IMR-90 (cell line): ENCODE measurements at regions not wholly inside any gene's neighbourhood (a gene's known extent, or its start where the extent isn't known, plus 50 kb on each side); places are given as distances from the start of the nearest gene placed in this dataset.

Experiments used
- ATAC-seq: fragments of 200-7000 bp; cut with Tn5 transposase; 2 replicates; pipeline ENCODE4 v1.9.1; 2020; ENCODE audit warnings: low read depth, mild to moderate bottlenecking, moderate library complexity
- BruUV-seq: library from RNA; stranded (reverse); fragments of 400-500 nt; replicated peaks from 2 replicates; lab custom pipeline; 2021; lab: Mats Ljungman, UMichigan
- CTCF ChIA-PET: fragments of 300-600 bp; formaldehyde crosslinking; extraction: SDS; loops from one replicate; lab custom pipeline; 2021; ENCODE audit warnings: antibody characterized with exemption; lab: Yijun Ruan, JAX
- POLR2A ChIA-PET: fragments of 300-600 bp; sonication (Branson Sonifier 250); formaldehyde crosslinking; loops from one replicate; lab custom pipeline; 2022; ENCODE audit warnings: antibody characterized with exemption; ENCODE audit not compliant: unreplicated experiment; lab: Charles Lee
- DNase-seq: peaks from one replicate; pipeline ENCODE4 v3.0.0; 2013
- H2AFZ ChIP-seq: replicated peaks from 2 replicates; pipeline ENCODE3; 2013; ENCODE audit warnings: low read length, mild to moderate bottlenecking; ENCODE audit not compliant: poor library complexity
- H2AK5ac ChIP-seq: 2 replicates; pipeline ENCODE4 v1.6.1; 2013; ENCODE audit warnings: low read depth, low read length, inconsistent platforms
- H2AK9ac ChIP-seq: replicated peaks from 2 replicates; pipeline ENCODE3; 2013; ENCODE audit warnings: mild to moderate bottlenecking, low read depth, low read length, moderate library complexity; ENCODE audit not compliant: poor library complexity
- H2BK120ac ChIP-seq: 2 replicates; pipeline ENCODE4 v1.6.1; 2013; ENCODE audit warnings: low read depth, low read length, inconsistent platforms
- H2BK15ac ChIP-seq: 3 replicates; pipeline ENCODE4 v1.6.1; 2013; ENCODE audit warnings: low read depth, low read length, inconsistent platforms
- H2BK20ac ChIP-seq: 2 replicates; pipeline ENCODE4 v1.6.1; 2013; ENCODE audit warnings: low read depth, mild to moderate bottlenecking, inconsistent platforms, low read length, moderate library complexity
- H2BK5ac ChIP-seq: 2 replicates; pipeline ENCODE4 v1.6.1; 2013; ENCODE audit warnings: mild to moderate bottlenecking, low read depth, low read length, inconsistent platforms; ENCODE audit not compliant: poor library complexity, severe bottlenecking
- H3K14ac ChIP-seq: replicated peaks from 2 replicates; pipeline ENCODE4 v1.6.1; 2013; ENCODE audit warnings: low read depth, low read length, inconsistent platforms
- H3K18ac ChIP-seq: 2 replicates; pipeline ENCODE4 v1.6.1; 2013; ENCODE audit warnings: low read depth, low read length, control low read depth
- H3K23ac ChIP-seq: 2 replicates; pipeline ENCODE4 v1.6.1; 2013; ENCODE audit warnings: low read depth, low read length, inconsistent platforms
- H3K27ac ChIP-seq: 2 replicates; pipeline ENCODE4 v1.5.1; 2013; ENCODE audit warnings: mild to moderate bottlenecking, control low read depth, low read length; ENCODE audit not compliant: insufficient read depth
- H3K27me3 ChIP-seq: 2 replicates; pipeline ENCODE4 v1.6.1; 2013; ENCODE audit warnings: low read length; ENCODE audit not compliant: control insufficient read depth, insufficient read depth
- H3K36me3 ChIP-seq: 2 replicates; pipeline ENCODE4 v1.6.1; 2013; ENCODE audit warnings: low read length, mixed read lengths; ENCODE audit not compliant: control insufficient read depth, insufficient read depth
- H3K4ac ChIP-seq: 2 replicates; pipeline ENCODE4 v1.6.1; 2013; ENCODE audit warnings: low read depth, low read length, inconsistent platforms
- H3K4me1 ChIP-seq: 2 replicates; pipeline ENCODE4 v1.6.1; 2013; ENCODE audit warnings: low read length, mixed read lengths; ENCODE audit not compliant: control insufficient read depth, insufficient read depth
- H3K4me2 ChIP-seq: 2 replicates; pipeline ENCODE4 v1.6.1; 2013; ENCODE audit warnings: low read depth, mild to moderate bottlenecking, control low read depth, low read length, moderate library complexity
- H3K4me3 ChIP-seq: 2 replicates; pipeline ENCODE4 v1.5.1; 2013; ENCODE audit warnings: low read depth, mild to moderate bottlenecking, control low read depth, low read length, moderate library complexity; ENCODE audit not compliant: insufficient read depth
- H3K56ac ChIP-seq: 2 replicates; pipeline ENCODE4 v1.6.1; 2013; ENCODE audit warnings: low read length, inconsistent platforms; ENCODE audit not compliant: insufficient read depth; ENCODE audit errors: extremely low read depth
- H3K79me1 ChIP-seq, 2 experiments: 2 replicates each; pipeline ENCODE4 v1.6.1; 2013; ENCODE audit warnings: low read length in 2 of 2, inconsistent platforms in 1 of 2, low read depth in 1 of 2
- H3K9ac ChIP-seq: 2 replicates; pipeline ENCODE4 v1.6.1; 2013; ENCODE audit warnings: low read depth, low read length, control low read depth
- H3K9me1 ChIP-seq: 2 replicates; pipeline ENCODE4 v1.6.1; 2013; ENCODE audit warnings: low read length, inconsistent platforms; ENCODE audit not compliant: insufficient read depth
- H3K9me3 ChIP-seq: 2 replicates; pipeline ENCODE4 v1.6.1; 2013; ENCODE audit warnings: low read length; ENCODE audit not compliant: control insufficient read depth, insufficient read depth
- H4K20me1 ChIP-seq: 2 replicates; pipeline ENCODE4 v1.6.1; 2013; ENCODE audit warnings: low read length, inconsistent platforms; ENCODE audit not compliant: insufficient read depth
- H4K5ac ChIP-seq: 2 replicates; pipeline ENCODE4 v1.6.1; 2013; ENCODE audit warnings: mild to moderate bottlenecking, low read depth, low read length, control low read depth
- H4K8ac ChIP-seq, 2 experiments: 2 replicates each; pipeline ENCODE4 v1.6.1; 2013; ENCODE audit warnings: low read depth in 2 of 2, low read length in 2 of 2, control low read depth in 1 of 2, inconsistent platforms in 1 of 2
- H4K91ac ChIP-seq: 2 replicates; pipeline ENCODE4 v1.6.1; 2013; ENCODE audit warnings: low read depth, low read length, inconsistent platforms; ENCODE audit not compliant: insufficient read depth
- BHLHE40 ChIP-seq: fragments of 150-350 bp; IDR thresholded peaks from 2 replicates; pipeline ENCODE4 v1.6.1; 2016; ENCODE audit warnings: mild to moderate bottlenecking, low read depth, low read length
- CEBPB ChIP-seq: IDR thresholded peaks from 2 replicates; pipeline ENCODE4 v1.6.1; 2012; ENCODE audit warnings: low read depth, low read length, improper control_type of control experiment
- CHD1 ChIP-seq: IDR thresholded peaks from 2 replicates; pipeline ENCODE4 v1.6.1; 2012; ENCODE audit warnings: low read depth, low read length, improper control_type of control experiment
- CTCF ChIP-seq: conservative IDR thresholded peaks from 2 replicates; pipeline ENCODE4 v1.5.1; 2012; ENCODE audit warnings: mild to moderate bottlenecking, low read depth, low read length, improper control_type of control experiment
- ELK1 ChIP-seq: fragments of 150-350 bp; IDR thresholded peaks from 2 replicates; pipeline ENCODE4 v1.6.1; 2016; ENCODE audit warnings: low read depth, mild to moderate bottlenecking, low read length, moderate library complexity, borderline replicate concordance
- FOS ChIP-seq: fragments of 150-350 bp; IDR thresholded peaks from 2 replicates; pipeline ENCODE4 v1.6.1; 2016; ENCODE audit warnings: low read depth, low read length
- MAFK ChIP-seq: IDR thresholded peaks from 2 replicates; pipeline ENCODE4 v1.6.1; 2012; ENCODE audit warnings: low read depth, low read length, improper control_type of control experiment
- MAZ ChIP-seq: IDR thresholded peaks from 2 replicates; pipeline ENCODE4 v1.6.1; 2012; ENCODE audit warnings: low read depth, mild to moderate bottlenecking, low read length, improper control_type of control experiment, moderate library complexity, borderline replicate concordance
- MXI1 ChIP-seq: IDR thresholded peaks from 2 replicates; pipeline ENCODE4 v1.6.1; 2012; ENCODE audit warnings: low read depth, mild to moderate bottlenecking, low read length, moderate library complexity, borderline replicate concordance
- NFE2L2 ChIP-seq: fragments of 150-350 bp; IDR thresholded peaks from 2 replicates; pipeline ENCODE4 v1.6.1; 2016; ENCODE audit warnings: low read depth, mild to moderate bottlenecking, low read length
- POLR2A ChIP-seq: IDR thresholded peaks from 2 replicates; pipeline ENCODE4 v1.6.1; 2012; ENCODE audit warnings: mild to moderate bottlenecking, low read depth, low read length
- RAD21 ChIP-seq: IDR thresholded peaks from 2 replicates; pipeline ENCODE4 v1.6.1; 2012; ENCODE audit warnings: low read length, improper control_type of control experiment
- RCOR1 ChIP-seq: IDR thresholded peaks from 2 replicates; pipeline ENCODE4 v1.6.1; 2012; ENCODE audit warnings: mild to moderate bottlenecking, low read length, improper control_type of control experiment; ENCODE audit not compliant: insufficient replicate concordance
- SMC3 ChIP-seq: fragments of 150-350 bp; IDR thresholded peaks from 2 replicates; pipeline ENCODE4 v1.6.1; 2016; ENCODE audit warnings: low read depth, mild to moderate bottlenecking, antibody characterized with exemption, low read length, moderate library complexity
- USF2 ChIP-seq: fragments of 150-350 bp; IDR thresholded peaks from 2 replicates; pipeline ENCODE4 v1.6.1; 2017; ENCODE audit warnings: mild to moderate bottlenecking, antibody characterized with exemption, low read length, low read depth
- WGBS, 2 experiments: methylation state at CpG; one replicate each; pipeline versions ENCODE4 v1.1.5 to v1.1.7; 2013; ENCODE audit warnings: missing lambda C conversion rate in 2 of 2; ENCODE audit not compliant: insufficient read length in 1 of 2; ENCODE audit errors: extremely low coverage in 2 of 2; 5-methylcytosine and 5-hydroxymethylcytosine counted together
- dilution Hi-C: fragments of 300-500 bp; cut with HindIII; formaldehyde crosslinking; loops from one replicate; pipeline ENCODE4 v1.14.3; 2018; ENCODE audit warnings: low sequenced_read_pairs; ENCODE audit not compliant: unreplicated experiment
- in situ Hi-C: fragments of 300-500 bp; cut with MboI; formaldehyde crosslinking; loops from 3 replicates; pipeline ENCODE4 v1.14.3; 2019; ENCODE audit warnings: low sequenced_read_pairs, inconsistent platforms, mixed read lengths
- intact Hi-C: fragments of 100-400 bp; cut with micrococcal nuclease; formaldehyde crosslinking; loops from 2 replicates; pipeline ENCODE4 v1.10.0; 2022

GRCh38 chr9:7325995-7326394 is 473.6 kb downstream of the DMAC1 start:
- no peak overlapping the region for H3K27ac ChIP-seq
- H3K4ac ChIP-seq, result no peak overlapping the region
- H3K79me1 ChIP-seq, result no peaks in the 10 kb centered on the region
- ATAC-seq (no peak), DNase-seq (no peak)
- no peaks in the 10 kb centered on the region for H4K20me1 ChIP-seq
- no peaks in the 10 kb centered on the region for H3K9me1 ChIP-seq
- H3K18ac ChIP-seq, result no peak overlapping the region; the same call in 1 of the 2 replicates
- no peaks in the 10 kb centered on the region for H3K9me3 ChIP-seq
- no peak overlapping the region for H3K9ac ChIP-seq
- H4K91ac ChIP-seq, result no peak overlapping the region
- H3K14ac ChIP-seq, result no peak overlapping the region
- no peak overlapping the region for H2BK120ac ChIP-seq
- in situ Hi-C loops (no loop called here), dilution Hi-C loops (no loop called here), intact Hi-C loops (no loop called here)
- H3K36me3 ChIP-seq, result no peaks in the 10 kb centered on the region
- ChIA-PET CTCF (no interaction called here), POLR2A (no interaction called here)
- H3K4me2 ChIP-seq, result no peak overlapping the region
- no peaks in the 10 kb centered on the region for H3K27me3 ChIP-seq
- H4K5ac ChIP-seq, result no peak overlapping the region
- no CpG with 5 or more reads among the region's 1 CpG for WGBS, 2 experiments
- no peak overlapping the region for H4K8ac ChIP-seq
- TF ChIP-seq RCOR1, result no peak
- no peak for TF ChIP-seq FOS
- no peak for TF ChIP-seq NFE2L2
- TF ChIP-seq MAFK, result no peak
- TF ChIP-seq MAZ, result no peak
- TF ChIP-seq ELK1, result no peak
- no peak for TF ChIP-seq RAD21
- TF ChIP-seq BHLHE40, result no peak
- TF ChIP-seq POLR2A, result no peak
- TF ChIP-seq MXI1, result no peak
- TF ChIP-seq CEBPB, result no peak
- TF ChIP-seq SMC3, result no peak
- no peak for TF ChIP-seq CTCF
- TF ChIP-seq USF2, result no peak
- TF ChIP-seq CHD1, result no peak
- no peak overlapping the region for H2AK5ac ChIP-seq
- no peak overlapping the region for H3K56ac ChIP-seq
- H2AK9ac ChIP-seq, result no peak overlapping the region
- no peak overlapping the region for H3K23ac ChIP-seq
- H2BK20ac ChIP-seq, result no peak overlapping the region
- no peak overlapping the region for H3K4me3 ChIP-seq
- H3K4me1 ChIP-seq, result peaks cover 4% of the 10 kb centered on the region
- H2BK15ac ChIP-seq, result no peak overlapping the region; the same call in 2 of the 3 replicates
- no TSS peak for BruUV-seq
- no peak overlapping the region for H2BK5ac ChIP-seq
- H2AFZ ChIP-seq, result no peak overlapping the region
